Germinal center (tissue), 1 donor: ENCODE measurements at regions not wholly inside any gene's neighbourhood (a gene's known extent, or its start where the extent isn't known, plus 50 kb on each side); places are given as distances from the start of the nearest gene placed in this dataset.
"Not testable (repeated sequence)": the region's sequence is repeated elsewhere in the genome, so short reads cannot be mapped to it uniquely, and the experiment has no call there.

ENCODE experiments used
- DNase-seq: peaks from one replicate; pipeline ENCODE4 v3.0.0; 2012; ENCODE audit warnings: mixed read lengths, low spot score

DNA sequence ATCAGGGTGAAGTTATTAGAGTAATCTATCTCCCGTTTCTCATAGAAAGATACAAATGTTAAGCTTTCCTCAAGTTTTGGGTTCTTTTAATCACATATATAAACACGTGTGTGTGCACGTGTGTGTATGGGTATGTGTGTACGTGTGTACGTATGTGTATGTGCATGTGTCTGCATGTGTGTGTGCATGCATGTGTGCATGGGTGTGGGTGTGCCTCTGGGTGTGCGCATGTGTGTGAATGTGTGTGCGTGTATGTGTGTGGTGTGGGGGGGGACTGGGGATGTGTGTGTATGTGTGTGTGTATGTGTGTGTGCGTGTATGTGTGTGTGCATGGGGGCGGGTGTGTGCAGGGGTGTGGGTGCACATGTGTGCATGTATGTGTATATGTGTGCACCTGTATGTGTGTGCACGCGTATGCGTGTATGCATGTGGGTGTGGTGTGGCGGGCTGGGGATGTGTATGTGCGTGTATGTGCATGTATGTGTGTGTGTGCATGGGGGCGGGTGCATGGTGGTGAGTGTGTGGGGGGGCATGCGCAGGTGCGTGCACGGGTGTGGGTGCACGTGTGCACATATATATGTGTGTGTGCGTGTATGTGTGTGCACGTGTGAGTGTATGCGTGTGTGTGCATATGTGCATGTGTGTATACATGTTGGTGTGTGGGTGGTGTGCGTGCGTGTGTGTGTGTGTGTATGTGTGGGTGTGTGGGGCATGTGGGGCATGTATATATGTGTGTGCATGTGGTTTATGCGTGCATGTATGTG, 304.0 kb downstream of the MBD2 start:
- DNase-seq = no peak

GRCh38 chr18:53918091-53918490, 306.4 kb downstream of the MBD2 start:
- no peak for DNase-seq

DNA sequence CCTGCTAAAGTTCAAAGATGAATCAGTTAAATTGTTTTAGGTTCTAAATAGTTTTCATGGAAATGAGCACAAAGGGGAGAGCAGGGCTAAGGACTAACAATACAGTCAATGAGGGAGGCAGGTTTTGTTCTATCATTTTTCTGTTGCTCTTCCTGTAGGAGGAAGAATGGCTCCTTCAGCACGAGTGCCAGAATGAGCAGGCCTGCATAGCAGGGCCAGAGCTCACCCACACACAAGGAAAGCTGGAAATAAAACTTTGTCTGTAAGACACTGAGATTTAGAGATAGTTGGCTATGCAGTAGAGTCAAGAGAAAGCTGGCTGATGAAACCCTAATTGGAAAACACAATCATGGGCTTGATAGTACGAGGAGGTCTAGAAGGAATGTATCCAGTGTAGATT, 313.3 kb downstream of the MBD2 start:
- DNase-seq = no peak

- DNase-seq = peak; percentile 5
Measured at GRCh38 chr18:53909668-53910067, 314.8 kb downstream of the MBD2 start.

DNA sequence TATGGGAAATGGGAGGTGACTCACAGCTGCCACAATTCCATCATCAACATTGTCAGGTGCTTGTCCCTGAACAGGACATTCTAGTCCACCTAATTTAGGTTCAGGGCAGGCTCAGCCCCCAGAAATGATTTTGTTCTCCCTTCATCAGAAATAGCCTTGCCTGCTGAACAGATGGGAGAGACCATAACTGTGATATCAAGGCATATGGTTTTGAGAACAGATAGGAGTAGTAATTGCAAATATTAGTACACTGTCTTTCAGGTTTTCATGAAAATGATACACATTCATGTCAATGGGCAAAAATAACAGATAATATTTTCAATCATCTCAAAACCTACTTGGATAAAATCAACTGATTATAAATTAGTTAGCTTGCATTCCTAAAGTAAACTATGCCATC, 316.5 kb downstream of the MBD2 start:
- DNase-seq = no peak

DNA sequence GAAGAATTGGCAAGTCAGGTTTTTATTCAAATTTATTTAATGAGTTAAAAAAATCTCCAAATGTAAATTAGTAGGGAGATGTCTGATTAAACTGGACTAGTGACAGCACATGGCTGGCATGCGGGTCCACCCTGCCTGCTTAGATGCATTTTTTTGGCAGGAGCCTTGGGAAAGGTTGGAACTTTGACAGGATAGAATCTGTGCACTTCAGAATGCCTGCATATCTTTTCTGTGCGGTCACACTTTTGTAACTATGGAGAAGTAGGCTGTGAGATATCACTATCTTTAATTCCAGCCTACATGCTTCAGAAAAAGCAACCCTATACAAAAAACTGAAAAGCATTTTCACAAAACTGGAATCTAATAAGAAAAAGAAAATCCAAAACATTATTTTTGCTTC, 317.8 kb downstream of the MBD2 start:
- no peak for DNase-seq

DNA sequence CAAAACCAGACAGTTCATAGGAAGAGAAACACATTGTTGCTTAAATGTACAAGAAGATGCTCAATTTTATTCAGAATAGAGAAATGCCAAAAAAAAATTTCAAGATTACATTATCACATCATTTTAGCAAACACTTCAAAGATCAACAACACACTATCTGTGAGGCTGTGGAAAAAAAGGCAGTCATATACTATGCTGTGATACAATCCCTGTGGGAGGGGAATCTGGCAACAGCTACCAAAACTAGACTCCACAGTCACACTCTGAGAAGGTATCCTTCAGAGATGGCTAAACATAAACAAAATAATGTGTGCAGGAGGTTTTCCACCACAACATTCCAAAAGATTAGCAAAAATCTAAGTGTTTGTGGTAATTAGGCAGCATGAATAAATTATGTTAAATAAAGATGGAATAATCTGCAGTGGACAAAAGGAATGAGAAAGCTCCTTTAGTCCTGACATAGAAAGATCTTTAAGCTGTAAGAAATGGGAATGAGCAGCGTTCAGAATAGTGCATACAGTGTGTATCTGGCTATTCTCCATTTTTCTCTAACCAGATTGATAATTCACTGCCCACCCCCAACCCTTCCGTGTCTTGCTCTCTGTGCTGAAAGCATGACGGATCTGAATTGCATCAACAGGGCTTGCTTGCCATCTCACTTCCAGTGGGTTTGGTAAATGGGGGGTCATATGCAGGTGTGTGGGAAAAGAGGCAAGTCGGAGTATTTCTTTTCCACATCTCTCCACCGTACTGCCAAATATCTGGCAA, 329.6 kb downstream of the MBD2 start:
- no peak for DNase-seq

- no peak for DNase-seq
Measured at GRCh38 chr18:53887447-53887846, 337.0 kb downstream of the MBD2 start.

DNA sequence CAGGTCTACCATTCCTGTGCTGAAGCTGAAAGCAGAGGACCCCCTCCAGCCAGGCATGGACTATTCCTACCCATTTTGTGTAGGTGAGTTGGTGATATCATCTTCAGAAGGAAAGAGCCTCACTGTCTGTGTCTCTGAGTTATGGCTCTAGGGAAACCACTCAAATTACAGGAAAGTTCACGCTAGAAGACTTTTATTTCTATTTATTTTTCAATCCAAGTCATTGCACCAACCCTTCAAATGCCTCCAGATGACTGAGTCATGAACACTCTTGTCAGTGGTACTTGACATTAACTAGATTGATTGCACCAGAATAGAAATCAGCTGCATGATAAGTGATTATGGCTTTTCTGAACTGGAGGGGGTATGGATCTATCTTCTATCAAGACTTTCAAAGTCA, 338.4 kb downstream of the MBD2 start:
- no peak for DNase-seq

GRCh38 chr18:53883771-53884170, 340.7 kb downstream of the MBD2 start:
- DNase-seq = no peak

DNA sequence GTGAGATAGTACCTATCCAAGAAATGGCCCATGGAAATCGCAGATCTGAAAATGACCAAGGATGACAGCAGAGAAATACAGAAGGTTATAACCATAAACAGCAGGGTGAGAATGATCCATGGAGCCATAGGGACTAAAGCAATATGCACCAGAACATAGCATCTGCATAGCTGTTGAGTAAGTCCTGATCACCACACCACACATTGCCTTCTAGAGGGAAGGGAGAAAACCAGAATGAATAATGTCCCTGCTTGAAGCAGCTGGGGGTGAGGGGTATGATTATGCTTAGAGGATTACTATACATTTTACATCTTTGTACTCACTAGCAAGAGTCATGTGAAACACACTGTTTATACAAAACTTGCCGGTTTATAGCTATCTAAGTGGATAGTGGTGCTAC, 350.4 kb downstream of the MBD2 start:
- no peak for DNase-seq

DNA sequence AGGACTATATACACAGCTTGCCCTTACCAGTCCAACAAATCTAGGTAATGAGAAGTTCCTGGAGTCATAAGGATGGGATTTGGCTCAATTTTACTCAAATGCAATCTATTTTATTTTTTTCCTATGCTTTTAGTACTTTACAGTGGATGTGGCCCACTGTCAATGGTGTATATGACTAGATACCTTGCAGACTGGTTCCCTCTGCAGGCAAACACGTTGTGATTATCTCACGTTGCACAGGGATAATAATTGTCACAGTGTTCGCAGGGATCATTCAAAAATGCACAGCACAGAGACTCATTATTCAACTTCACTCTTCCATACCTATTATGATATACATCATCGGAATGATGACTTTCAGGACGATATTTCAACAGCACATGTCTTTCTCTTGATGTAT, 359.7 kb downstream of the MBD2 start:
- DNase-seq = no peak

DNA sequence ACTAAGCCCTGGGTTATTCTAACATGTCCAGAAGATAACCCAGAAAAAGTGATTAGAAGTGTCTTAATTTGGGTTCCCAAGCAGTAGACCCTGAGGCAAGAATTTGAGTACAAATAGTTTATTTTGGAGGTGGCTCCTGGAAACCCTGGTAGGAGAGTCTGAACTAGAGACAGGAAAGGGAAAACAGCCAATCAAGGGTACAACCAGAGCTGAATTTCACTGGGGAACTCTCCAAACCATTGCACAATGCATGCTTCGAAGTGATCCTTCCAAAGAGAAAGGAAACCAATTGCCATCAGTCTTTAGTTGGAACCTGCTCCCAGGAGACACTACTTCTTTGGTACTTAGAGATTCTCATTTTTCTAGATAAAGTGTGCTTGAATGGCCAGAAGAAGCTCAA, 361.5 kb downstream of the MBD2 start:
- no peak for DNase-seq

- DNase-seq = no peak
Measured at GRCh38 chr18:53861185-53861584, 363.3 kb downstream of the MBD2 start.

- DNase-seq = no peak
Measured at GRCh38 chr18:53859764-53860163, 364.7 kb downstream of the MBD2 start.

GRCh38 chr18:53850902-53851301, 373.6 kb downstream of the MBD2 start:
- no peak for DNase-seq

GRCh38 chr18:53843763-53844162, 380.7 kb downstream of the MBD2 start:
- no peak for DNase-seq

GRCh38 chr18:53843113-53843760, 381.2 kb downstream of the MBD2 start:
- no peak for DNase-seq

GRCh38 chr18:53838746-53839145, 385.7 kb downstream of the MBD2 start:
- no peak for DNase-seq

- DNase-seq = not testable (repeated sequence)
Measured at GRCh38 chr18:53821141-53821540, 403.3 kb downstream of the MBD2 start.

DNA sequence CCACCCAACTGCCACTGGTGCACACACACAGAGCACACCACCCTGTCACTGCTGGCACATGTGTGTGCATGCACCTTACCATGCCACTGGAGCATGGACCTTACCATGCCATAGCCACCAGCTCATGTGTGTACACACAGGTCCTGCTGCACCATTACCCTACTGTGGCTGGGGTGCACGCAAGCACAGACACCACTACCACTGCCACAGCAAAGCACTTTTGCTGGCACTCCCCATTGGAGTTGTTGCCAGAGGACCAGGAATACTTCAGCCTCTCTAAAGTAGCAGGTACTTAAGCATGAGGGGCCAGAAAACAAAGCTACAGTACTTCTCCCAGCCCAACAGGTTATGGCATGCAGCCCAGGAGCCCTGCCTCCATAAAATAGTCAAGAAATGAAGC, 404.8 kb downstream of the MBD2 start:
- no peak for DNase-seq

GRCh38 chr18:53819174-53819573, 405.3 kb downstream of the MBD2 start:
- no peak for DNase-seq
